Activated CD8-positive, alpha-beta T cell treated with anti-CD3 and anti-CD28 coated beads, Interleukin-2, amount 10 ng/mL, durations not matched to agents 7 days and 5 days (primary cell): ENCODE measurements at regions not wholly inside any gene's neighbourhood (a gene's known extent, or its start where the extent isn't known, plus 50 kb on each side); places are given as distances from the start of the nearest gene placed in this dataset.

Experiments used
- ATAC-seq: fragments of 150-1000 bp; cut with Tn5 transposase; one replicate; pipeline ENCODE4 v1.10.0; 2021; ENCODE audit warnings: moderate library complexity
- CTCF ChIA-PET: fragments of 350-600 bp; sonication (Branson Sonifier 250); formaldehyde crosslinking; loops from one replicate; lab custom pipeline; 2021; ENCODE audit warnings: antibody characterized with exemption; lab: Charles Lee
- POLR2A ChIA-PET: fragments of 350-600 bp; sonication (Branson Sonifier 250); formaldehyde crosslinking; loops from one replicate; lab custom pipeline; 2021; ENCODE audit warnings: antibody characterized with exemption; lab: Charles Lee
- DNase-seq: peaks from one replicate; pipeline ENCODE4 v3.0.0-alpha.2; 2020
- H3K27ac Mint-ChIP-seq: one replicate; pipeline ENCODE4 v1.8.0; 2021; ENCODE audit warnings: mild to moderate bottlenecking, mixed read lengths
- H3K27me3 Mint-ChIP-seq: one replicate; pipeline ENCODE4 v1.8.0; 2021; ENCODE audit warnings: low read depth, mixed read lengths
- H3K36me3 Mint-ChIP-seq: one replicate; pipeline ENCODE4 v1.8.0; 2021; ENCODE audit warnings: low read depth, mixed read lengths
- H3K4me1 Mint-ChIP-seq: one replicate; pipeline ENCODE4 v1.8.0; 2021; ENCODE audit warnings: low read depth, mixed read lengths
- H3K4me3 Mint-ChIP-seq: one replicate; pipeline ENCODE4 v1.8.0; 2021; ENCODE audit warnings: mild to moderate bottlenecking, mixed read lengths
- H3K9me3 Mint-ChIP-seq: one replicate; pipeline ENCODE4 v1.8.0; 2022; ENCODE audit warnings: mixed read lengths; ENCODE audit not compliant: insufficient read depth

DNA sequence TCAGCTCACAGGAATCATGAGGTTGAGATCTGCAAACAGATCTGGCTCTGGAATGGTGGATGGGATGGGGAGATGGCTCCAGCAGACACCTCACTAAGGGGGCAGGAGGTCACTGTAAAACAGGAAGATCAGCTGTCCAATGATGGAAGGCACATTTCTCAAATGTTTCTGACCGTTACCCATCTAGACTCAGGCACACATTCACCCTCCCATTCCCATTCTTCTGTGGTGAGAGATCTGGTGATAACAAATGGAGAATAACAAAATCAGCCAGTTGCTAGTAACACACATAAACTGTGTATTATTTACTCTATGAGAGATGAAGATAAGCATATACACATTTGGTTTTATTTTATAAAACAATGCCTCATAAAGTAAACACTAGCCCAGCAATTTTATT lies 235.9 kb downstream of the TSHZ3 start:
- peaks cover 17% of the 10 kb centered on the region for H3K4me1 Mint-ChIP-seq
- H3K27me3 Mint-ChIP-seq, result peaks cover 19% of the 10 kb centered on the region
- ATAC-seq (no peak), DNase-seq (no peak)
- H3K36me3 Mint-ChIP-seq, result no peaks in the 10 kb centered on the region
- H3K4me3 Mint-ChIP-seq, result no peak overlapping the region
- H3K27ac Mint-ChIP-seq, result no peak overlapping the region
- no peaks in the 10 kb centered on the region for H3K9me3 Mint-ChIP-seq
- CTCF ChIA-PET, result no interaction called here
- POLR2A ChIA-PET, result no interaction called here

DNA sequence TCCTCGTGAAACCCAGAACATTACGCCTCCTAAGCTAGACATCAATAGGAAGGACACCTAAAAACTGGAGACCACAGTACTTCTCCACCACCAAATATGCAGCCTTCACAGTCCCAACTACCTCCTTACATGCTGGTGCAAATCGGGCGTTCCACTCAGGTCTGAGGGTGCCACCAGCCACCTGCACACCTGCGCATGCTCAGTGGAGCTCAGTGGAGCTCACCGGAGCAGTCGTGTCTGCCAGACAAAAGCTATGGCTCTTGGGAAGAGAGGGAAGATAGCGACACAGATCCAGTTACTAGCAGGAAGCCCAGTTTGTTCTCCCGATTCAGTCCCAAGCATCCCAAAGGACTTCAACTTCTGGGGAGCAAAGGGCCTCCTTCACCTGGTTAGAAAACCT lies 237.1 kb downstream of the TSHZ3 start:
- H3K27ac Mint-ChIP-seq, result no peak overlapping the region
- CTCF ChIA-PET, result no interaction called here
- peaks cover 20% of the 10 kb centered on the region for H3K27me3 Mint-ChIP-seq
- POLR2A ChIA-PET, result no interaction called here
- H3K4me3 Mint-ChIP-seq, result no peak overlapping the region
- no peaks in the 10 kb centered on the region for H3K36me3 Mint-ChIP-seq
- peaks cover 17% of the 10 kb centered on the region for H3K4me1 Mint-ChIP-seq
- no peaks in the 10 kb centered on the region for H3K9me3 Mint-ChIP-seq
- ATAC-seq (no peak), DNase-seq (no peak)

DNA sequence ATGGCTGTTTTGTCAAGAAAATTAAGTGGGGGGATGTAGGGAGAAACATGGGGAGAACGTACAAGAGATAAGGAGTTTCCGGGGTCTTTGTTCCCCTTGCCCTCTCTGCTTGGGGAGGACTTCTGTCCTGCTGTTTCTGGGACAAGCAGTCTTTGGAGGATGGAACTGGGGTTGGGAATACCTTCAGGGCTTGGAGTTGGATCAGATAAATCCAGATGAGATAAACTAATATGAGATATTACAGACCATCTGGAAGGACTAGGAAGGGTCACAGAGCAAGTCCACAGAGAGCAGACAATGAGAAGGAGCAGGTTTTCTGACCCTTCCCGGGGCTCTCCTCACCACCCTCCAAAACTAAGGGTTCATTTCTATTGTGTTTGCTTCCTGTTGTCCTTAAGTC lies 237.5 kb downstream of the TSHZ3 start:
- DNase-seq (no peak), ATAC-seq (no peak)
- no peak overlapping the region for H3K27ac Mint-ChIP-seq
- peaks cover 17% of the 10 kb centered on the region for H3K4me1 Mint-ChIP-seq
- peaks cover 17% of the 10 kb centered on the region for H3K27me3 Mint-ChIP-seq
- H3K4me3 Mint-ChIP-seq, result no peak overlapping the region
- no peaks in the 10 kb centered on the region for H3K36me3 Mint-ChIP-seq
- ChIA-PET POLR2A (no interaction called here), CTCF (no interaction called here)
- H3K9me3 Mint-ChIP-seq, result no peaks in the 10 kb centered on the region

DNA sequence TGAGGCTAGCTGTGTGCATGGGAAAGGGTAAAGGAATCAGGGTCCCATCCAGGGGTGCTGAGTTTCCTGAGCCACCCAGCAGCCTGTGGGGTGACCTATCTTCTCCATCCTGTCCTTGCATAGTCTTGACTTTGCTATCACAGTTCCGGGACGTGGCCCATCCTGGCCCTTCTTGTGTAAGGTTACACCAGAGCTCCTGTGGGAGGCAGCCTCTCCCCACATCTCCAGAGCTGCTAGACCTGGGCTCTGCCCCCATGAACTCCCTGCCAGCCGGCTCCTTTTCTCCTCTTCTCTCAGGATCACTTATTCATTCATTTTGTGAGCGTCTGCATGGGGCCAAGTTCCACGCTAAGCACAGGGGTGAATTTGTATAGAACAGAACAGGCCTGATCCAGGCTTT lies 238.9 kb downstream of the TSHZ3 start:
- CTCF ChIA-PET, result no interaction called here
- ATAC-seq, result no peak
- no peak overlapping the region for H3K4me3 Mint-ChIP-seq

DNA sequence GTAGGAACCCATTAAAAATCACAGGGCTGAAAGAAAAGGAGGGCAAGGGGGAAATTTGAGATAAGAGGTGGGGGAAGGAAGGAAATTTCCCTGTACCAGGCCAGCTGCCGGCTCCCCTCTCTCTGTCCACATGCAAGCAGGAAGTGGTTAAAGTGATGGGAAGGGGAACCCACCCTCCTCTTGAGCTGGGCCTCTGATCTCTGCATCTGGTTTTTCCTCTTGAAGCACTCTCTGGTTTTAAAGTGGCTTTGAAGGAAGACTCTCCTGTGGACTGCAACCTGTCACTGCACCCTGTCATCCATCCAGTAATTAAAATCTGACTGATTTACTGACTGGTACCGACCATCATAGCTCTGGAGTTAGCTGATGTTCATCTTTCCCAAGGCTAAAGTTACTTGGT lies 239.6 kb downstream of the TSHZ3 start:
- Mint-ChIP-seq H3K27ac (no peak overlapping the region), H3K9me3 (no peaks in the 10 kb centered on the region), H3K4me3 (no peak overlapping the region), H3K36me3 (no peaks in the 10 kb centered on the region), H3K27me3 (peaks cover 21% of the 10 kb centered on the region), H3K4me1 (peaks cover 17% of the 10 kb centered on the region)
- ChIA-PET CTCF (no interaction called here), POLR2A (no interaction called here)
- DNase-seq (peak; percentile 20), ATAC-seq (no peak)

More for the DNA sequence above, 238.9 kb downstream of the TSHZ3 start:
- H3K27ac Mint-ChIP-seq, result no peak overlapping the region
- POLR2A ChIA-PET, result no interaction called here
- peaks cover 17% of the 10 kb centered on the region for H3K4me1 Mint-ChIP-seq
- peaks cover 21% of the 10 kb centered on the region for H3K27me3 Mint-ChIP-seq
- no peaks in the 10 kb centered on the region for H3K9me3 Mint-ChIP-seq
- H3K36me3 Mint-ChIP-seq, result no peaks in the 10 kb centered on the region
- DNase-seq, result peak; percentile 21

DNA sequence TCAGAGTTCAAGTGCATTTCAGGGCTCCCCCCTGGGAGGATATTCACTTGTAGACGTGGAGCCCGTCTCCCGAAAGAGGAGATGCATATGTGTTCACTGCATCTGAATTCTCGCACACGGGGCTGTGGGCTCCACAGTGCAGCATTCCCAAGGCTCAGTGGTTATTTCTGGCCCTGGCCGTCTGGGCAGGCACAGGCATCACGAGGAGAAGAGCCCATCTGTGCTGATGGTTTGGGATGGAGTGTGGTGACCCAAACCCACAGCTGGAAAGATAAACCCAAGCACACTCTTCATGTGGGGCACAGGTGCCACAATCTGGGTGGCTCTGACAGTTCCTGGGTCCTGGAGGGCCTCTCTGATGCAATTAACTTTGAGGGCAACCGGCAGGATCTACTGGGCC lies 242.1 kb downstream of the TSHZ3 start:
- CTCF ChIA-PET, result no interaction called here
- DNase-seq (no peak), ATAC-seq (no peak)
- H3K27me3 Mint-ChIP-seq, result peaks cover 16% of the 10 kb centered on the region
- H3K9me3 Mint-ChIP-seq, result no peaks in the 10 kb centered on the region
- H3K27ac Mint-ChIP-seq, result no peak overlapping the region
- no peak overlapping the region for H3K4me3 Mint-ChIP-seq
- no peaks in the 10 kb centered on the region for H3K36me3 Mint-ChIP-seq
- POLR2A ChIA-PET, result no interaction called here
- H3K4me1 Mint-ChIP-seq, result peaks cover 17% of the 10 kb centered on the region

DNA sequence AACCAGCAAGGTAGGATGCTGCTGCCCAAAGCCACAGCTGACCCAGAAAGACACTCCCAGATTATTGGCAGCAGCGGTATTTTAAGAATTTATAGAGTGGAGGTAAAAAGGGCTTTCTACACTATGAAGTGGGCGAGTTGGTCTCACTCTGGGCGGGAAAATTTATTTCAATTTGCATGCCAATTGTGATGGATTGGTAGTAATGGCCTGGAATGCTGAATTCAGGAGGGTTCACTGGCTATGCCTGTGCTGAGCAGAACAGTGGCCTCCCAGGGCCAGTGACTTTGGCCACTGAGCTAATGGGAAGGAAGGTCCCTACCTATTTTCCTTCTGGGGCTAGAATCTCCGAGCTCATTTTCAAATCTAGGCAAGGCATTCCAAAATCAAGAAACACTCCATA lies 243.5 kb downstream of the TSHZ3 start:
- POLR2A ChIA-PET, result no interaction called here
- no peak for ATAC-seq
- peaks cover 6% of the 10 kb centered on the region for H3K27me3 Mint-ChIP-seq

DNA sequence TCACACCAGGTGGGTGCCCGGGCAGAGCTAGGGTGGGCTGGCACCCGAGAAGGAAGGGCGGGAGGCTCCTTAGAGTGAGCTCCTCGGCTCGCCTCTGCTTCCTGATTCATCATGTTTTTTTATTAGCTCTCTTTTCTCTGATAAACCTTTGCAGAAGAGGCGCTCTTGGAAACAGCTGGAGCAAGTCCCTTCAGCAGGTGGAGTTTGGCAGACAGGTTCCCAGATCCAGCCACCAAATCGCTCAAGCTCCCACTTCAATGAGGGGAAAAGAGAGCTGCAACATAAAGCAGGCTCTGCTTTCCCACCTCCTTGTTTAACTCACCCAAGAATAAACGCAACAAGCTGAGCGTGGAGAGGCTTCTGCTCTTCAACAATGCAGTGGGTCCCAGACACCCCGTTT lies 244.8 kb downstream of the TSHZ3 start:
- Mint-ChIP-seq H3K9me3 (no peaks in the 10 kb centered on the region), H3K4me3 (no peak overlapping the region), H3K36me3 (no peaks in the 10 kb centered on the region), H3K27me3 (peaks cover 6% of the 10 kb centered on the region), H3K27ac (no peak overlapping the region), H3K4me1 (peaks cover 6% of the 10 kb centered on the region)
- CTCF ChIA-PET, result no interaction called here
- POLR2A ChIA-PET, result no interaction called here
- no peak for ATAC-seq
- DNase-seq, result no peak

More for the DNA sequence above, 243.5 kb downstream of the TSHZ3 start:
- CTCF ChIA-PET, result no interaction called here
- Mint-ChIP-seq H3K4me3 (no peak overlapping the region), H3K27ac (no peak overlapping the region), H3K36me3 (no peaks in the 10 kb centered on the region), H3K9me3 (no peaks in the 10 kb centered on the region), H3K4me1 (peaks cover 17% of the 10 kb centered on the region)
- DNase-seq, result no peak

DNA sequence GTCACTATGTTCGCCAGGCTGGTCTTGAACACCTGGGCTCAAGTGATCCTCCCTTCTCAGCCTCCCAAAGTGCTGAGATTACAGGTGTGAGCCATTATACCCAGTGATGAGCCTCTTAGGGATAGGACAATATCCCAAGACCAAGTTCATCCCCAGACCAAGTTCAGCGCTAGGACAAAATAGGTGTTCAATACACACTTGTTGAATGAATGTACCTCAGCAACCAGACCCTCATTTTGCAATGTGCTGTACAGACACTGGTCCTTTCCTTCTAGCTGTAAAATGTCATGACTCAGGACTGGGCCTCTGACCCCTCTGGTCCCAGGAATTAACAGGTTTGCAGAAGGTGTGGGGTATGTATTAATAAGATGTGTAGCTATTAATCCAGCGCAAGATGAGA lies 246.0 kb downstream of the TSHZ3 start:
- no peaks in the 10 kb centered on the region for H3K36me3 Mint-ChIP-seq
- POLR2A ChIA-PET, result no interaction called here
- no peaks in the 10 kb centered on the region for H3K4me1 Mint-ChIP-seq
- ATAC-seq, result no peak
- peaks cover 6% of the 10 kb centered on the region for H3K27me3 Mint-ChIP-seq
- CTCF ChIA-PET, result no interaction called here
- no peak overlapping the region for H3K27ac Mint-ChIP-seq
- H3K4me3 Mint-ChIP-seq, result no peak overlapping the region
- DNase-seq, result no peak
- no peaks in the 10 kb centered on the region for H3K9me3 Mint-ChIP-seq

DNA sequence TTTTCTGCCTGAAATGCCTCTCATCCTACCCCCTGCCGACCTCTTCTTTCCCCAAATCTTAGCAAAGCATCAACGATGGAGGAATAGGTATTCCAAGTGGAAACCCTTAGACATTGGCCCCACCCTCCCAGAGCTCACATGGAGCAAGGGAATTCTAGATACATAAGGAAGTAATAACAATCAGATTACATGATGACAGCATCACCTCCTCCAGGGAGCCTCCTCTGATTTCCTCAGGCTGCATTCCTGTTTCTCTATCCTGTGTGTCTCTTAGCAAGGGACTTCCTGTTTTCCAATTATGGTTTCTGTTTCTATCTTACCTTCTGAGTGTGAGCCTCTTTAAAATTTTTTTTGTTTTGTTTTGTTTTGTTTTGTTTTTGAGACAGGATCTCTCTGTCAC lies 246.6 kb downstream of the TSHZ3 start:
- no peak for ATAC-seq
- H3K27ac Mint-ChIP-seq, result peak overlapping the region; percentile 60
- H3K9me3 Mint-ChIP-seq, result no peaks in the 10 kb centered on the region
- POLR2A ChIA-PET, result no interaction called here
- CTCF ChIA-PET, result no interaction called here
- no peak overlapping the region for H3K4me3 Mint-ChIP-seq
- H3K27me3 Mint-ChIP-seq, result peaks cover 6% of the 10 kb centered on the region
- no peaks in the 10 kb centered on the region for H3K36me3 Mint-ChIP-seq
- DNase-seq, result no peak
- H3K4me1 Mint-ChIP-seq, result no peaks in the 10 kb centered on the region

DNA sequence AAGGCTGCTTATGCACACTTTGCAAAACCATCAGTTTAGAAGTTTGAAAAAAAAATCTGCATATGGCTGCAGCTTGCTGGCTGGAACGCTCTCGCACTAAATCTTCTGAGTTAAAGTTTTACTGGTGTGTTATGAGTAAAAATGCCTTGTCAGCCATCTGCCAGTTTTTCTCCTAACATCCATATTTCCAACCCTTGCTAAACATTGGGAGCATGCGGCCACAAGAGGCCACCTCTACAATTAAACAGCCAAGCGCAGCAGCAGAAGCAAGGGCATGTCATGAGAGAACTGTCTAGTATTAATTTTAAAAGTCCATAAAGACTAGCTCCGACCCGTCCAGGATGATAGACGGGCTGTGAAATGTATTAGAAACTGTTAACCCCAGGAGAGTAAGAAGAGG lies 248.3 kb downstream of the TSHZ3 start:
- Mint-ChIP-seq H3K27ac (no peak overlapping the region), H3K27me3 (peaks cover 3% of the 10 kb centered on the region), H3K4me1 (no peaks in the 10 kb centered on the region), H3K36me3 (no peaks in the 10 kb centered on the region), H3K9me3 (no peaks in the 10 kb centered on the region), H3K4me3 (no peak overlapping the region)
- DNase-seq, result no peak
- POLR2A ChIA-PET, result no interaction called here
- CTCF ChIA-PET, result no interaction called here
- ATAC-seq, result no peak

DNA sequence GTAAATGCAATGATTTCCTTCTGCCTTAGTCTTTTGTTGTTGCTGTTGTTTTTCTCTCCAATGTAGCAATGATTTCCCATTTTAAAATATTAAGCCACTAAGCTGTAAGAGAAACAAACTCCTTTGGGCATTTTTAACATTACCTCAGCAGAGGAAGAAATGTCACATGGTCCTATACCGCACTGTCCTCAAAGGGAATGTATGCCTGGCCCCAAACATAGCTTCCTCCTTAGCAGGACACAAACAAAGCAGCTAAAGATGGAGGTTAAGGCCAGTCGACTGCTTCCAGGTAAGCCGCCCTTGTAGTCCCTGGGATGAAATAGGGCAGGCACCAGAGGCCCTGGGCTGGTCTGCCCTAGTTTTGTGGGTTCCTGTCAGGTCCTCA lies 249.0 kb downstream of the TSHZ3 start:
- POLR2A ChIA-PET, result no interaction called here
- no peaks in the 10 kb centered on the region for H3K27me3 Mint-ChIP-seq
- H3K4me1 Mint-ChIP-seq, result no peaks in the 10 kb centered on the region
- H3K9me3 Mint-ChIP-seq, result no peaks in the 10 kb centered on the region
- CTCF ChIA-PET, result no interaction called here
- no peak for ATAC-seq
- no peak overlapping the region for H3K4me3 Mint-ChIP-seq
- no peak overlapping the region for H3K27ac Mint-ChIP-seq
- DNase-seq, result no peak
- H3K36me3 Mint-ChIP-seq, result no peaks in the 10 kb centered on the region

DNA sequence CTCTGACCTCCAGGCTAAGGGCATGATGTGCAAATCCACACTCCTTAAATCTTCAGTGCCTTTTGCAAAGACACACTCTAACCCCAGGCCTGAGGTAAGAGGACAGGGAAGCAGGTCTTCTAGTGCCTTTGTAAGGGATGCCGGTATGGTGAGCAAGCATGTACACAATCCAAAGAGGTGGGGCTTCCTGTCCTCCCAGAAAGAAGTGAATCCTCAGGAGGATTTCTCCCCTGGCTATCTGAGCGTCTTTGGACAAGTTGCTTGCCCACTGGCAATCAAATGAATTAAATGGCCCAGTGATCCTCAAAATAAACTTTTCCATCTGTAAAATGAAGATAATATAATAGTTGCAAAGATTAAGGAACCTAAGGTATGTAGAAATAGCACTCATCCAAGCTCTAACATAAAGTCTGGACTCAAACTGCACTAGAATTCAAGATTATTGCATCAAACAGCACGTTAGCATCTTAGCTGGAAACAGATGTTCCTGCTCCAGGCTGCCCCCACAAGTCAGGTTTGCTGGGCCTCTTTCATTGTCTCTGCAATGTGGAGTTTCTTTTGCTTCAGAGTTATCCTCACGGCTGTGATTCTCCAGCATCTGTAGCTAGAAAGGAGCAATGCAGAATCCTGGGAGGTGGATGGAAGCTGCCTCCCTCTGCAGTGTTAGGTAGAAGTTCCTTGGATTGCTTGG lies 249.6 kb downstream of the TSHZ3 start:
- Mint-ChIP-seq H3K4me3 (no peak overlapping the region), H3K27ac (no peak overlapping the region), H3K9me3 (no peaks in the 10 kb centered on the region), H3K36me3 (no peaks in the 10 kb centered on the region), H3K4me1 (no peaks in the 10 kb centered on the region), H3K27me3 (no peaks in the 10 kb centered on the region)
- POLR2A ChIA-PET, result no interaction called here
- CTCF ChIA-PET, result no interaction called here
- DNase-seq, result no peak
- no peak for ATAC-seq
